ENCODE measurements at regions not wholly inside any gene's neighbourhood (a gene's known extent, or its start where the extent isn't known, plus 50 kb on each side); places are given as distances from the start of the nearest gene placed in this dataset.

GRCh38 chr9:129398961-129399633 is 221.0 kb upstream of the IER5L start:
- no peak for DNase-seq

DNA sequence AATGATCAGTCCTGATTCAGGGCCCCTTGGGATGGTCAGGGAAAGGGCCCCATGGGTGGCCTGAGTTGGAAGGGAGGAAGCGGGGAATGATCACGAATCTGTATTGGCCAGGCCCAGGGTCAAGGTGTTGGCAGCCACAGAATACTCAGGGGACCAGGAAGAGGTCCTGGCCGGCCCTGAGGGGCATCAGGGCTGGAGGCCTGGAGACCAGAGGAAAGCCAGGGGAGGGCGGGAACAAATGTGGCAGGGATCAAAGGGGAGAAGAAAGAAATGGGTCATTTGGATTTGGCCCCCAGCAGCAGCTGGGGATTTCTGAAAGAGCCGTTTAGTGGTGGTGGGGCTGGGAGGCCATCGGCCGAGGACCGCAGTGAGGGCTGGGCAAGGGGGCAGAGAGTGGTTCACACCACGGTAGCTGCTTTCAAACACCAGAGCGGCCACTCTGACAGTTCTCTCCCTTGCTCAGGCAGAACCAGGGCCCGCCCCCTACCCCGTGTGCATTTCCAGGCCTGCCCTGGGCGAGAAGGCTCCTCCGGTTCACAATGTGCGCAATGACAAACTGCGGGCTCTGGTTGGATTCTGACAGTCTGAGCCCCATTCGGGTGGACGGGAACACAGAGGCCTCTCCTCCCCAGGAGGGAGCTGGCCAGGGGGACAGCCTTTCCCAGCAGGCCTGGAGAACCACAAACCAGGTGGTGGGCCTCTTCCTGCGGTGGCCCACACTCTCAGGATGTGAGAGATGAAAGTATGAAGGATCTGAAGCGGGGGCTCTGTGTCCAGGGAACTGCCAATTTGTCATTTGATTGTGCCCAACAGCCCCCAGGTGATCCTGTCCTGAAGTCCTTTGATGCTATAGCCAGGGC is 220.3 kb upstream of the IER5L start:
- no peak for DNase-seq

DNA sequence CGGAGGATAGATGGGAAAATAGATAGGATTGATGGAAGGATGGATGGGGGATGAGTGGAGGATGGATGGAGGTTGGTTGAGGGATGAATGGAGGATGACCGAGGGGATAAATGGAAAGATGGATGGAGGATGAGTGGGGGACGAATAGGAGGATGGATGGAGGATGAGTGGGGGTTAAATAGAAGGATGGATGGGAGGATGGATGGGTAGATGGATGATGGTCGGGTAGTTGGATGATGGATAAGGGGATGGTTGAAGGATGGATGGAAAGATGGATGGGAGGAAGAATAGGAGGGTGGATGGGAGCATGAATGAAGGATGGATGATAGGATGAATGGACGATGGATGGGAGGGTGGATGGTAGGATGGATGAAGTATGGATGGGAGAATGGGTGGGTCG is 219.3 kb upstream of the IER5L start:
- DNase-seq = no peak

GRCh38 chr9:129396365-129396708 is 218.3 kb upstream of the IER5L start:
- no peak for DNase-seq

DNA sequence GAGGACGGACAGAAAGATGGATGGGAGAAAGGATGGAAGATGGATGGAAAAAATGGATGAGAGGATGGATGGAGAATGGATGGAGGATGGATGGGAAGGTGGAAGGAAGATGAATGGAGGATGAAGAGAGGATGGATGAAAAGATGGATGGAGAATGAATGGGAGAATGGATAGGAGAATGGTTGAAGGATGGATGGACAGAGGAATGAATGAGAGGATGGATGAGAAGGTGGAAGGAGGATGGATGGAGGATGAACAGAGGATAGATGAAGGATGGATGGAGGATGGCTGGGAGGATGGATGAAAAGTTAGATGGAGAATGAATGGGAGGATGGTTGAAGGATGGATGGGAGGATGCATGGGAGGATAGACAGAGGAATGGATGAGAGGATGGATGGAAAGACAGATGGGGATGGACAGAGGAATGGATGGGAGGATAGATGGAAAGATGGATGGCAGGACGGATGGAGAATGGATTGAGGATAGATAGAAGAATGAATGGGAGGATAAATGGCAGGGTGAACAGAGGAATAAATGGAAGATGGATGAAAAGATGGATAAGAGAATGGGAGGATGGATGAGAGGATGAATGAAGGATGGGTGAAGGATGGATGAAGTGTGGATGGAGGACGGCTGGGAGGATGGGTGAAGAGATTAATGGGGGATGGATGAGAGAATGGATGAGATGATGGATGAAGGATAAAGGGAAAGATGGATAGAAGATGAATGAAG is 217.7 kb upstream of the IER5L start:
- no peak for DNase-seq

DNA sequence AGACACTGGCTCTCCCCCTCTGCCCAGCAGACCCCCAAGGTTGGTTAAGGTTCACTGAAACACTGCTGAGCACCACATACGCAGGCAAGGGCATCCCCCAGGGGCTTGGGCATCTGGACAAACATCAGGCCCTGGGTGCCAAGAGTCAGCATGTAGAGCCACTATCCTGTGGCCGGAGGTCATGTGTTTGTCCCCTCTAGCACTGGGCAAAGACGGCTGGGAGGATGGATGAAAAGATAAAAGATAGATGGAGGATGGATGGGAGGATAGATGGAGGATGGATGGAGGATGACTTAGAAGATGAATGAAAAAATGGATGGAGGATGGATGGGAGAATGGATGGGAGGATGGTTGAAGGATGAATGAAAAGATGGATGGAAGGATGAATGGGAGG is 216.8 kb upstream of the IER5L start:
- DNase-seq = no peak

DNA sequence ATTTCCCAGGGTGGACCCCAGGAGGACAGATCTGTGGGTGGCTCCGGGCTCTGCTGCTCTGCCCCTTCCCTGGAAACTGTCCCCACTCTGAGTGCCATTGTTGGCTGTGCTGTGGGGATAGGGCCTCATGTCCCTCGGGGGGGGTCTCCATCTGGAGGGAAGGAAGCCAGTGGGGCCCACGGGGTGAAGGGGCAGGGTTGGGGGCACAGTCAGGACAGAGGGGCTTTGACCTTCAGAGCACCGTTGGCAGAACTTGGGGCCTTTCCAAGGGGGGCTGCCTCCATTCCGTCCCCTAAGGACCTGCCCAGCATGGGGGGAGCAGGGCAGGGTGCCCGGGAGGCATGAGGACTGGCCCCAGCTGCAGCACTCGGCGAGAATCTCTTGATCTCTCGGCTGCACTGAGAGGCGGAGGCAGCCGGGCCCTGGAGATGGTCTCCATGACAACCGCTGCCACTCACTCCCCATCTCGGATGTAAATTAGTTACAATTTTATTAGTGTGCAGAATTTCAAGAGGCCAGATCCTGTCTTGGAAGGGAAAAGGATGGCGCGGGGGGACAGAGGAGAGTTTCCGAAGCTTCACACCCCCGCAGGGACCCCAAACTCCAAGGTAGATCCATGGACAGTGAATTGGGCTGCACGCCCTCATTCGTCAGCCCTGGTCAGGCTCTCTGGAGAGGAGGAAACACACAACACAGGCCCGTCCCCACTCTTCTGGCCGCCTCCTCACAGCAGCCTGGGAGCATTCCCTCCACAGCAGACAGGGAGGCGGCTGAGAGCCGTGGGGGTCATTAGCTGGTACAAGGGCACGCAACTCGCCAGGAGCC is 216.2 kb upstream of the IER5L start:
- no peak for DNase-seq

DNA sequence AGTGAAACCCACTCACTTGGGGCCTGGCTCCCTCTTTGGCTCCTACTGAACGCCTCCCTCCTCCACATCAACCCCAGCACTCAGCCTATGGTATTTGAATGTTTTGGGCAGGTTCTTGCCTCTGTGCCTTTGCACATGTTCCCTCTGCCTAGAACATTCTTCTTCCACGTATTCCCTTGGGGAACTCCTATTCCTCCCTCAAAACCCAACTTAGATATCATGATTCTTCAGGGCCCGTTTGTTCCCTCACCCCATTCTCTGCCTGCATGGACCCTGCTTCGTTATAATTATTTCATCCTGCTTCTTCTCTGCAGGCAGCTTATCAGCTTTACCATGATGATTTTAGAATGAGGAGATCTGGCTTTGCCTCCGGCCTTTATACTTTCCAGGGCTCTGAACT is 215.0 kb upstream of the IER5L start:
- no peak for DNase-seq

GRCh38 chr9:129392093-129392541 is 214.1 kb upstream of the IER5L start:
- DNase-seq = no peak

DNA sequence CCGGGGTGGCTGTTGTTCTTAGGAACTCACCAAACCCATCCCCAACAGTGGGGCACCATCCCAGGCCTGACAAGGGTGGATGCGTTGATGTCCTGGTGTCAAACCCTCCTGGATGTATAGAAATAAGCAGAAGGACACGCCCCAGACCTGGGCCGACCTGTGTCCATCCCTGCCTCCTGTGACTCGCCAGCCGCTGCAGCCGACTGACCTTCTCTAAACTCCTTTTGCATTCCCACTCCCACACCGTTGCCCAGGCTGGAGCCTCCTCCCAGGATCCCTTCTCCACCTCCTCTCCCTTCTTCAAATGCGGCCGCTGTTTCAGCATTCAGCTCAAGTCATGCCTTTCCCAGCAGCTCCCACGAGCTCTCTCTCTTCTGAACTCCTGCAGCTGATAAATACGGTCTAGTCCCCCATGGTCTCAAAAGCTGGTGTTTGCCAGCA is 213.2 kb upstream of the IER5L start:
- DNase-seq = no peak

DNA sequence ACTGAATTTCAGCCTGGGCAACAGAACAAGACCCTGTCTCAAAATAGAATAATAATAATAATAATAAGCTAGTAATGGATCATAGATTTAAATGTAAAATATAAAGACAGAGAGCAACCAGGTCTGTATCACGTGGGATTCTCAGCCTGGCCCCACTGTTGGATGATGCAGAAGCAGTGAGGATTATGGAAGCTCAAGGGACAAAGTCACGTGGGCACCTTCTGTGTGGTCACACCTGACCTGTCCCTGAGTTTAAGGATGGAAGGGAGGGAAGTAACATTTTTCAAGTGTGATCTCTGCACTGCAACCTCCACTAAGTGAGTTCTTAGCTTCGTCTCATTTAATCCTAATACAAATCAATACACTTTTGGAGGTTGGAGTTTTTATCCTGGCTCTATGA is 212.5 kb upstream of the IER5L start:
- DNase-seq = no peak

DNA sequence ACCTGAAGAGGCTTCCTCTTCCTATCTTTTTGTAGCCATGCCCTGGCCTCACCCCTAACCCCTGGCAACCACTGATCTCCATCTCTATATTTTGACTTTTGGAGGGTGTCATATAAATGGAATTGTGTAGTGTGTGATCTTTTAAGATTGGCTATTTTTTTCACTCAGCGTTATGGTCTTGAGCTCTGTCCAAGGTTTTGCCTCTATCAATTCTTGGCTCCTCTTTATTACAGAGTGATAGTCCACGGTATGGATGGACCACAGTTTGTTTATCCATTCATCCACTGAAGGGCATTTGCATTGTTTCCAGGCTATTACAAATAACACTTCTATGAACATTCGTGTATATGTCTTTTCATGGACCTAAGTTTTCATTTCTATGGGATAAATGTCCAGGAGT is 209.8 kb upstream of the IER5L start:
- no peak for DNase-seq

DNA sequence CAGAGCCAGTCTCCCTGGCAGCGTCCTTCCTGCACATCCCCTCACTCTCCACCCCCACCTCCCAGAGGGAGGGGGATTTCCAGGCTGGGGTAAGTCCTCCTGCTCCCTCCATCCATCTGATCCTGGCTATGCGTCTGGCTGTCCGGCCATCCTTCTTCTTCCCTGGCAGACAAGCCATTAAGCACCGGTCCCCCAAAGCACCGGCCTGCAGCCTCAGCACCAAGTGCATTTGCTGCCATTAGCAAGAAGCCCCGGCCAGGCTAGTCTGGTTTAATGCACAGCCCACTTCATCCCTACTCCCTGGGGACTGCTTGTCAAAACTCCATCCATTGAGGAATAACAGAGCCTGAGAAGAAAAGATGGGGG is 208.7 kb upstream of the IER5L start:
- no peak for DNase-seq

DNA sequence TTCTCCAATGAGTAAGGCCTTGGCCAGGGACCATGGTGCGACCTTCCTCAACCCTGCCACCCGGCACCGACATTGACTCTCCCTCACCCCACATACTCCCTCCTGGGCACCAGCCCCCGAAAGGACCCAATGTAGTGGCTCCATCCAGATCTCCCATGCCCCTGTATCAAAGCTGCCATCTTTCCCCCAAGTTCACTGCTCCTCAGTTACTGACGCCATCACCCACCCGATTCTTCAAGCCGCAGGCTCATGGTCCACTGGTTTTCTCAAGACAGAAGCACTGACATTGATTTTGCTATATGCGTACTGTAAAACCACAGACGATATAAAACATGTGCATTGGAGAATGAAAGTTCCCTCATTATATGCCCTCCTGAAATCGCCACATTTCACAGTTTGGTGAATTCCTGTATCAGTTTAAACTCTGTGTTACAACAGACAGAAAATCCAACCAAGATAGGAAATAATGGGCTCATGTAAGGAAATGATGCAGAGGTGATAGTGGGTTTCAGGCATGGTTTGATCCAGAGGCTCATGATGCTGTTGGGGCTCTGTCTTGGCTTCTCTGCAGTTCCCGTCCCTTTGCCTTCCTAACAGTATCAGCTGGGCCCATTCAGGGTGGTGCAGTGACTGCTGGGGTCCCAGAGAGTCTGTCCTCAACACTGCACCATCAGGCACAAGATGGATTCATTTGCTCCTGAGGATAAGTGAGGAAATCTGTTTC is 207.3 kb upstream of the IER5L start:
- no peak for DNase-seq

DNA sequence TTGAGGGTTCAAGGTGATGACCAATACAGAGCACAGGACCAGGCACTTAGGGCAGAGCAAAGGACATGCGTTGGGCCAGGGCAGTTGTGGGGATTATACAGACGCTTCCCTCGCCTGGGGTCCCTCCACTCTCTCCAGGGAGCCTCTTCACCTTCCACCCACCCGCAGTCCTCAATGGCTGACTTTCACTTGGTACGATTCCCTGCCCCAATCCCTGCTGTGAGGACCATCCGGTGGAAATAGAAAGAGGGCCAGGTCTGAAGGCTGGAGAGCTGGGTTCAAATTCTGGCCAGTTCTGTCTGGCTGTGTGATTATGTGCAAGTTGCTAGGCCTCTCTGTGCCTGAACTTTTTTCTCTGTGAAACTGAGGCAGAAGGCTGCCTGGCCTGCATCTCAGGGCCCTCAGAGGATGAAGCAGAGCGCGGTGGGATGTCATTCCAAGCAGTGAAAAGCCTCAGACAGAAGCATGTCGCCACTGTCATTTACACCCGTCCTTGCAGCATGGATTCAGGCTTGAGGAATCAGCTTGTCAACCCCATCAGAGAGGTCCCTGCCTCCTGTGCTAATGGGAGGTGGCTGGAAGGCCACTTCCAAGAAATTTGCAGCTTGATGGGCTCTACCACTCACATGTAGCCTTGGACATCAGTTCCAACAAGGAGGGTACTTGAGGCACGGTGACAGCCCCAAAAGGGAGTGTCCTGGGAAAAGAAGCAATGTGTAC is 206.6 kb upstream of the IER5L start:
- DNase-seq = no peak

DNA sequence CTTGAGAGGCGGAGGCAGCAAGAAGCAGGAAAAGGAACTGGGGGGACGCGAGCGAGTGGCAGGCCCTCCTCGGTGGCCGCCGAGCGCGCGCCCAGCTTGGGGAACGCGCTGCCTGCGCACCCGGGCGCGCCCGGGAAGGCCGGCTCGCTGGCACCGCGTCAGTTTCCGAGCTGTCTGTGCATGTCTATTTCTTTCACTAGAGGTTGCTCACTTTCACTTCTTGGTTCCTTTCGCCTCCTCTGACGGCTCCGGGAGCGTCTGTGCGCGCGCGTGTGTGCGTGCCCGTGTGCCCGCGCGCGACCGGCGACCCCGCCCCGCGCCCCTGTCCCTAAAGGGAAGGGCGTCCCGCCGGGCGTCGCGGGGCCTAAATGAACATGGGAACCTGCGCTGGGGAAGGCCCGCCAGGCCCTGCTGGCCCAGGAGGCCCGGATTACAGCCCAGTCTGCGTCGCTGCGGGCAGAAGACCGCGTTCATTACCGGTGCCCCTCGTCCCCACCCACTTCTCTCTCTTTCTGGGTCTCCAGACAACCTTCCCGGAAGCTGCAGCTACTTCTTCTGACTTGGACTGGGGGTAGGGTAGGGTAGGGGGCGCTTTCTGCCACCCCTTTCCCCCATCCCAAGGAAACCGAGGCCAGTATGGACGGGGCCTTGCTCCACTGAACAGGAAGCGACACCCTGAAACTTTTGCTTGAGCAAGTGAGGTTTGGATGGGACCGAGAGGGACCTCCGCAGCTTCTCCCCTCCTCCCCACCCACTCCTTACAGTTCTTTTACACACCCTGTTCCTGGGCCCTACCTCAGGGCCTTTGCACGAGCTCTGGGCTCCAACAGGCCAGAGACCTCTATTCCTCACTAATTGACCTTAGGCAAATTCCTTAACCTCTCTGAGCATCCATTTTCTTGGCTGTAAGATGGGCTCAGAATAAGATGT is 205.8 kb upstream of the IER5L start:
- peak; percentile 75 for DNase-seq

DNA sequence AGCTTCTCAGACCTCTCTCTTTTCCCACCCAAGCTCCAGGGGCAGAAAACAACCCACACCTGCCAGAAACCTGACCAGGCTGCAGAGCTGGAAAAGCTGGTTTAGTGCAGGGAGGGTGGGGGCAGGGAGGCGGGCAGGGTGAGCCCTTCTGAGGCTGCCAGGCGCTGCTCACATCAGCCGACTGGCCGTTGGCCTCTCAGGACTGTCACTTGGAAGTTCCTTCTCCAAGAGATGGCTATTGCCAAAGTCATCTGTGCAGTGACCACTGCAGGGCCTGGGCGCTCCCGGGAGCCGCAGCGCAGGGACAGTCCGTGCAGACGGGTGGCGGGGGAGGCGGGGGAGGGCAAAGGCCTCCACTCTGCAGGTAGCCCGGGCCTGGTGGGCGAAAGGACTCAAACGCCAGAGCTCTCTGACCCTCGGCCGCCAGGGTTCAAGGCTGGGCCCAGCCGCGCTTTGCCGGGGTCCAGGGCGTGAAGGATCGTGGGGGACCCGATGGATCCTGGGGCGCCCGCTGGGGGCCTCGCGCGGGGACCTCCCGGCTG is 205.0 kb upstream of the IER5L start:
- no peak for DNase-seq

DNA sequence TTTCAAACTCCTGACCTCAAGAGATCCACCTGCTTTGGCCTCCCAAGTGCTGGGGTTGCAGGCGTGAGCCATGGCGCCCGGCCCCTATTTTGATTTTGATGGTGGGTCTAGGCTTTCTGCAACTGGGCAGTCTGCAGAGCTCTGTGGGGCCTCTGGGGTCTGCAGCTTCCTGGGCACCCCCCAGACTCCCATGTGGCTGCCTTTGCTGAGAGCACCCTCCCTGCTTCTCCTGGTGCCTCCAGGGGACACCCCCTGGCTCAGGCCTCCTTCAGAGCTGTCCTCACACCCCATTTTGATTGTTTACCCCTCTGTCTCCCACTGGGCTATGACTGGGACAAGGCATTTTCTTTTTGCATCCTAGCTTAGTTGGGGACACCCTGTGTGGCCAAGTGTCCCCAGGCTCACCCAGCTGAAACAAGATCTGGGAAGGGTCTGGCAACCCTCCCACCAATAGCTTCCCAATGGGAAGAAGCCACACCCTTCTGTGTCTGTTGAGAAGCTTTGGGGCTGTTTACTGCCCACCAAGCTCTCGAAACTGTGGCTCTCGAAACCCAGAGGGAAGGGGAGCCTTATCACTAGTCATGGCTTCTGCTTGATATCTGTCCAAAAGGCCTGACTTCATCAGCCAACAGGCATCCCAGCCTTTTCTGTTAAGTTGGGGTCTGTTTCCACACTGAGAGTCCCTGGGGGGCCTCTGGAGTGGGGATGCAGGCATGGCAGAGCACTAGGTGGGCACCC is 204.4 kb upstream of the IER5L start:
- no peak for DNase-seq

DNA sequence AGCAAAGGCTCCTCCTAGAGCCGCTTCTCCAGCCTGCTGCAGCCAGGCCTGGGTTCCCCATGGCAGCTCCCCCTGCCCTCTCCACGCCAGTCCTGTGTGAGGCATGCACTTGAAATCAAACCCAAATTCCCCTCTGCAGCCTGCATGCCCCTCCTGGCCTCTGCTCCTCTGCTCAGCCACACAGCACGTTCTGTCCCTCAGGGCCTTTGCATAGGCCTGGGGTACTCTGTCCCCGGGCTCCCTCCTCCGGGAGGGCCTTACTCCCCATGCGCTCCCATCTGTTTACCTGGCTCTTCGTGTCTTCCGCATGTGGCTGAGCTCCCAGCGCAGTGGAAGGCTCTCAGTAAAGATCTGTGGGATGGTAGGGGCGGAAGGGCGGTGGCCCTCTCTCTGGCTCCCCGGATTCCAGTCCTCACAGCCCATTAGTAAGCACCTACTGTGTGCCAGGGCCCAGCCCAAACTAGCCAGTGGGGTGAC is 203.5 kb upstream of the IER5L start:
- DNase-seq = no peak
